Mesenchymal stem cell (in vitro differentiated cells and primary cell): ENCODE measurements at regions not wholly inside any gene's neighbourhood (a gene's known extent, or its start where the extent isn't known, plus 50 kb on each side); places are given as distances from the start of the nearest gene placed in this dataset.

Experiments
- DNase-seq: peaks from one replicate; pipeline ENCODE4 v3.0.0-alpha.2; 2013
- H2AFZ ChIP-seq: one replicate; pipeline ENCODE4 v1.6.1; 2013; ENCODE audit warnings: low read depth, mild to moderate bottlenecking, control low read depth, inconsistent platforms, low read length, moderate library complexity
- H2AK5ac ChIP-seq: 2 replicates; pipeline ENCODE4 v1.6.1; 2013; ENCODE audit warnings: low read length, moderate library complexity, mild to moderate bottlenecking, inconsistent platforms; ENCODE audit not compliant: severe bottlenecking
- H2BK120ac ChIP-seq: one replicate; pipeline ENCODE4 v1.6.1; 2013; ENCODE audit warnings: low read depth, mild to moderate bottlenecking, inconsistent platforms, low read length, moderate library complexity
- H2BK12ac ChIP-seq, 2 experiments: one replicate each; pipeline ENCODE4 v1.6.1; 2013; ENCODE audit warnings: inconsistent platforms in 2 of 2, low read length in 2 of 2, mild to moderate bottlenecking in 2 of 2, moderate library complexity in 2 of 2, control low read depth in 1 of 2
- H2BK15ac ChIP-seq: one replicate; pipeline ENCODE4 v1.6.1; 2013; ENCODE audit warnings: mild to moderate bottlenecking, low read depth, inconsistent platforms; ENCODE audit not compliant: poor library complexity, severe bottlenecking
- H2BK5ac ChIP-seq: 2 replicates; pipeline ENCODE4 v1.6.1; 2013; ENCODE audit warnings: low read depth, mild to moderate bottlenecking, low read length, control low read depth, inconsistent platforms; ENCODE audit not compliant: poor library complexity, severe bottlenecking
- H3K14ac ChIP-seq, 2 experiments: one replicate each; pipeline ENCODE4 v1.6.1; 2013; ENCODE audit warnings: inconsistent platforms in 2 of 2, low read length in 2 of 2, control low read depth in 1 of 2, mild to moderate bottlenecking in 1 of 2, moderate library complexity in 1 of 2
- H3K18ac ChIP-seq, 2 experiments: one replicate each; pipeline ENCODE4 v1.6.1; 2013; ENCODE audit warnings: inconsistent platforms in 2 of 2, low read length in 2 of 2, control low read depth in 1 of 2, low read depth in 1 of 2, mild to moderate bottlenecking in 1 of 2
- H3K23ac ChIP-seq, 2 experiments: one replicate each; pipeline ENCODE4 v1.6.1; 2013; ENCODE audit warnings: inconsistent platforms in 2 of 2, low read length in 2 of 2, mild to moderate bottlenecking in 2 of 2, moderate library complexity in 2 of 2, control low read depth in 1 of 2
- H3K27ac ChIP-seq: 2 replicates; pipeline ENCODE4 v1.5.1; 2013; ENCODE audit warnings: mild to moderate bottlenecking, moderate library complexity, low read length, control low read depth, inconsistent platforms; ENCODE audit not compliant: poor library complexity, severe bottlenecking
- H3K27me3 ChIP-seq, 2 experiments: 2 replicates each; pipeline versions ENCODE4 v1.6.1 to v1.7.0; 2013; ENCODE audit warnings: low read length in 2 of 2, mild to moderate bottlenecking in 2 of 2, moderate library complexity in 2 of 2, control low read depth in 1 of 2, inconsistent platforms in 1 of 2; ENCODE audit not compliant: control insufficient read depth in 1 of 2, insufficient read depth in 1 of 2
- H3K36me3 ChIP-seq, 2 experiments: 2 replicates each; pipeline versions ENCODE4 v1.6.1 to v1.7.0; 2013; ENCODE audit warnings: low read length in 2 of 2, control low read depth in 1 of 2, inconsistent platforms in 1 of 2, low read depth in 1 of 2, mild to moderate bottlenecking in 1 of 2; ENCODE audit not compliant: insufficient read depth in 2 of 2, control insufficient read depth in 1 of 2
- H3K4ac ChIP-seq, 2 experiments: one replicate each; pipeline ENCODE4 v1.6.1; 2013; ENCODE audit warnings: inconsistent platforms in 2 of 2, low read length in 2 of 2, mild to moderate bottlenecking in 2 of 2, moderate library complexity in 2 of 2, control low read depth in 1 of 2, low read depth in 1 of 2
- H3K4me1 ChIP-seq: 2 replicates; pipeline ENCODE4 v1.6.1; 2013; ENCODE audit warnings: low read depth, low read length, control low read depth; ENCODE audit not compliant: control insufficient read depth, insufficient read depth
- H3K4me2 ChIP-seq: 2 replicates; pipeline ENCODE4 v1.6.1; 2013; ENCODE audit warnings: low read length, mild to moderate bottlenecking, inconsistent platforms; ENCODE audit not compliant: poor library complexity, severe bottlenecking
- H3K4me3 ChIP-seq, 2 experiments: 2 replicates each; pipeline versions ENCODE4 v1.5.1 to v1.7.0; 2013; ENCODE audit warnings: low read length in 2 of 2, mild to moderate bottlenecking in 2 of 2, control low read depth in 1 of 2, low read depth in 1 of 2; ENCODE audit not compliant: insufficient read depth in 1 of 2
- H3K79me1 ChIP-seq: replicated peaks from 2 replicates; pipeline ENCODE4 v1.6.1; 2013; ENCODE audit warnings: mild to moderate bottlenecking, control low read depth, low read length, inconsistent platforms; ENCODE audit not compliant: poor library complexity, severe bottlenecking
- H3K9ac ChIP-seq: 2 replicates; pipeline ENCODE4 v1.7.0; 2013; ENCODE audit warnings: mild to moderate bottlenecking, low read length, moderate library complexity
- H3K9me3 ChIP-seq: 2 replicates; pipeline ENCODE4 v1.7.0; 2013; ENCODE audit warnings: mild to moderate bottlenecking, low read length; ENCODE audit not compliant: control insufficient read depth
- H4K8ac ChIP-seq: one replicate; pipeline ENCODE4 v1.6.1; 2013; ENCODE audit warnings: inconsistent platforms, mild to moderate bottlenecking, low read length, moderate library complexity
- H4K91ac ChIP-seq: one replicate; pipeline ENCODE4 v1.6.1; 2013; ENCODE audit warnings: mild to moderate bottlenecking, low read length, inconsistent platforms
- WGBS: methylation state at CpG from one replicate; pipeline ENCODE4 v1.1.7; 2013; ENCODE audit warnings: mixed read lengths; 5-methylcytosine and 5-hydroxymethylcytosine counted together

GRCh38 chr4:13112030-13112429 lies 372.1 kb downstream of the RAB28 start:
- no peaks in the 10 kb centered on the region for H3K79me1 ChIP-seq
- H3K9me3 ChIP-seq: peaks cover 26% of the 10 kb centered on the region
- DNase-seq: no peak
- H2BK5ac ChIP-seq: peak overlapping the region; percentile 31
- H3K23ac ChIP-seq: no peak overlapping the region
- no peak overlapping the region for H3K18ac ChIP-seq
- no peak overlapping the region for H2AK5ac ChIP-seq
- no peaks in the 10 kb centered on the region for H3K36me3 ChIP-seq
- no peak overlapping the region for H2BK120ac ChIP-seq
- no peak overlapping the region for H2BK12ac ChIP-seq
- no peak overlapping the region for H2BK15ac ChIP-seq
- no peaks in the 10 kb centered on the region for H3K27me3 ChIP-seq
- peak overlapping the region in 1 of 2 experiments; percentile 24 for H3K4me3 ChIP-seq
- no CpG with 5 or more reads among the region's 3 CpGs for WGBS
- no peak overlapping the region for H3K4ac ChIP-seq
- no peak overlapping the region for H4K91ac ChIP-seq
- no peak overlapping the region for H4K8ac ChIP-seq
- no peaks in the 10 kb centered on the region for H3K4me1 ChIP-seq
- H3K9ac ChIP-seq: no peak overlapping the region
- H2AFZ ChIP-seq: no peak overlapping the region
- H3K14ac ChIP-seq: no peak overlapping the region
- no peak overlapping the region for H3K27ac ChIP-seq
- H3K4me2 ChIP-seq: no peak overlapping the region

GRCh38 chr4:13109536-13109935 lies 374.6 kb downstream of the RAB28 start:
- H3K14ac ChIP-seq: no peak overlapping the region
- no peaks in the 10 kb centered on the region for H3K27me3 ChIP-seq
- WGBS: 43% methylated on average over 1 of the region's 1 CpG
- H2AFZ ChIP-seq: no peak overlapping the region
- no peak overlapping the region for H4K8ac ChIP-seq
- H3K79me1 ChIP-seq: no peaks in the 10 kb centered on the region
- no peak overlapping the region for H2BK5ac ChIP-seq
- H3K4me1 ChIP-seq: no peaks in the 10 kb centered on the region
- no peak overlapping the region for H3K9ac ChIP-seq
- DNase-seq: no peak
- no peak overlapping the region for H2BK12ac ChIP-seq
- no peak overlapping the region for H3K4me2 ChIP-seq
- no peaks in the 10 kb centered on the region for H3K36me3 ChIP-seq
- H2BK120ac ChIP-seq: no peak overlapping the region
- H3K23ac ChIP-seq: no peak overlapping the region
- no peak overlapping the region for H3K4me3 ChIP-seq
- H2AK5ac ChIP-seq: no peak overlapping the region
- no peak overlapping the region for H3K4ac ChIP-seq
- no peak overlapping the region for H2BK15ac ChIP-seq
- no peak overlapping the region for H3K27ac ChIP-seq
- peaks cover 30% of the 10 kb centered on the region for H3K9me3 ChIP-seq
- no peak overlapping the region for H4K91ac ChIP-seq
- H3K18ac ChIP-seq: no peak overlapping the region

GRCh38 chr4:13108096-13108495 lies 376.0 kb downstream of the RAB28 start:
- no peak overlapping the region for H2BK15ac ChIP-seq
- H2BK120ac ChIP-seq: no peak overlapping the region
- peaks cover 30% of the 10 kb centered on the region for H3K9me3 ChIP-seq
- no peaks in the 10 kb centered on the region for H3K27me3 ChIP-seq
- H3K4ac ChIP-seq: no peak overlapping the region
- H3K14ac ChIP-seq: no peak overlapping the region
- H3K4me2 ChIP-seq: no peak overlapping the region
- H2AK5ac ChIP-seq: no peak overlapping the region
- H4K8ac ChIP-seq: no peak overlapping the region
- H4K91ac ChIP-seq: no peak overlapping the region
- H3K4me3 ChIP-seq: no peak overlapping the region
- no peak overlapping the region for H3K18ac ChIP-seq
- H2BK5ac ChIP-seq: no peak overlapping the region
- no CpG with 5 or more reads among the region's 1 CpG for WGBS
- no peaks in the 10 kb centered on the region for H3K4me1 ChIP-seq
- H2AFZ ChIP-seq: no peak overlapping the region
- no peak overlapping the region for H3K23ac ChIP-seq
- H3K27ac ChIP-seq: no peak overlapping the region
- no peak overlapping the region for H2BK12ac ChIP-seq
- no peaks in the 10 kb centered on the region for H3K79me1 ChIP-seq
- H3K9ac ChIP-seq: no peak overlapping the region
- DNase-seq: peak; percentile 2
- H3K36me3 ChIP-seq: no peaks in the 10 kb centered on the region

- H4K8ac ChIP-seq: no peak overlapping the region
- no peak overlapping the region for H3K9ac ChIP-seq
- 88% methylated on average over 7 of the region's 7 CpGs for WGBS
- no peak overlapping the region for H2AK5ac ChIP-seq
- no peak overlapping the region for H3K18ac ChIP-seq
- H3K4me3 ChIP-seq: no peak overlapping the region
- peaks cover 12% of the 10 kb centered on the region for H3K9me3 ChIP-seq
- no peak overlapping the region for H4K91ac ChIP-seq
- H3K79me1 ChIP-seq: no peaks in the 10 kb centered on the region
- no peak overlapping the region for H3K4ac ChIP-seq
- H3K4me1 ChIP-seq: no peaks in the 10 kb centered on the region
- DNase-seq: no peak
- peaks cover 0 to 3% of the 10 kb centered on the region in 2 experiments for H3K27me3 ChIP-seq
- H2BK5ac ChIP-seq: no peak overlapping the region
- no peak overlapping the region for H2AFZ ChIP-seq
- H3K4me2 ChIP-seq: no peak overlapping the region
- no peak overlapping the region for H3K14ac ChIP-seq
- no peak overlapping the region for H3K27ac ChIP-seq
- no peak overlapping the region for H2BK120ac ChIP-seq
- no peak overlapping the region for H3K23ac ChIP-seq
- no peak overlapping the region for H2BK12ac ChIP-seq
- no peaks in the 10 kb centered on the region for H3K36me3 ChIP-seq
- no peak overlapping the region for H2BK15ac ChIP-seq
These were observed 380.6 kb downstream of the RAB28 start for GRCh38 chr4:13103382-13104015.
